HCT116 (cell line): ENCODE measurements at regions not wholly inside any gene's neighbourhood (a gene's known extent, or its start where the extent isn't known, plus 50 kb on each side); places are given as distances from the start of the nearest gene placed in this dataset.

Experiments used
- CBX3 ChIP-seq: IDR thresholded peaks from 2 replicates; pipeline ENCODE4 v1.6.1; 2012; ENCODE audit warnings: low read depth
- EZH2phosphoT487 ChIP-seq: fragments of 200-600 bp; IDR thresholded peaks from 2 replicates; pipeline ENCODE4 v1.6.1; 2018; ENCODE audit warnings: antibody characterized with exemption, borderline replicate concordance
- JUND ChIP-seq: IDR thresholded peaks from 2 replicates; pipeline ENCODE4 v1.6.1; 2012
- POLR2A ChIP-seq: IDR thresholded peaks from 2 replicates; pipeline ENCODE4 v1.7.0; 2011; ENCODE audit warnings: borderline replicate concordance; ENCODE audit not compliant: insufficient read depth, insufficient read length; ENCODE audit errors: extremely low read depth
- POLR2AphosphoS5 ChIP-seq: IDR thresholded peaks from 2 replicates; pipeline ENCODE4 v1.6.1; 2011; ENCODE audit warnings: mild to moderate bottlenecking, low read depth, low read length, moderate library complexity
- RAD21 ChIP-seq: IDR thresholded peaks from 2 replicates; pipeline ENCODE4 v1.6.1; 2012; ENCODE audit warnings: low read depth, mild to moderate bottlenecking
- SRF ChIP-seq: IDR thresholded peaks from 2 replicates; pipeline ENCODE4 v1.6.1; 2012; ENCODE audit warnings: low read depth
- TF ChIP-seq, protein P1 (sequence below): IDR thresholded peaks from 2 replicates; pipeline ENCODE4 v1.6.1; 2012
- TF ChIP-seq, protein P2 (sequence below): IDR thresholded peaks from 2 replicates; pipeline ENCODE4 v1.6.1; 2012
- TF ChIP-seq, protein P3 (sequence below), 3 experiments: fragments of 200-600 bp in 1 of 3; sonication (generic) in 1 of 3; IDR thresholded peaks in 2 of 3; conservative IDR thresholded peaks in 1 of 3; 2 replicates each; pipeline ENCODE4 v1.5.1; 2012 to 2017; ENCODE audit warnings: low read depth in 2 of 3, low read length in 2 of 3, antibody characterized with exemption in 1 of 3, borderline replicate concordance in 1 of 3, control low read depth in 1 of 3, mild to moderate bottlenecking in 1 of 3, mixed read lengths in 1 of 3, mixed run types in 1 of 3, moderate library complexity in 1 of 3; ENCODE audit not compliant: insufficient read depth in 1 of 3
- TF ChIP-seq, protein P4 (sequence below): IDR thresholded peaks from 2 replicates; pipeline ENCODE4 v1.6.1; 2012; ENCODE audit warnings: low read depth
- TF ChIP-seq, protein P5 (sequence below): IDR thresholded peaks from 2 replicates; pipeline ENCODE4 v1.6.1; 2011; ENCODE audit warnings: mild to moderate bottlenecking, low read length, moderate library complexity; ENCODE audit not compliant: insufficient replicate concordance; ENCODE audit errors: extremely low read depth

DNA sequence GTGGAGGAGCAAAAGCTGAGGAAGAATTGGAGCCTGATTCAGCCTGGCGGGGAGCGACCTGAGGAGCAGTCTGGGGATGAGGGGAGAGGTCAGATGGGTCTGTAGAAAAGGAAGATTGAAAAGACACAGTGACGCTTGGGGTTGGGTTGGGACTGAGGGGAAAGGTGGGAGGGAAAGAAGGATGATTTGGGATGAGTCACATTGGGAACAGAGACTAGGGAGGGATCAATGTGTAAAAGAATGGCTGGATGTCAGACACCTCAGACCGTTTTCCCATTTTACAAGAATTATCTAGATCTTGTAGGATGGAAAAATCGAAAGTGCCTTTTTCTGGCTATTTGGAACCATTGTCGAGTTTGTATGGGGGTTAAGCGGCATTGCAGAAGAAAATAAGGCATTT is 1076.5 kb downstream of the DNAJB9 start:
- TF ChIP-seq, protein P1, sequence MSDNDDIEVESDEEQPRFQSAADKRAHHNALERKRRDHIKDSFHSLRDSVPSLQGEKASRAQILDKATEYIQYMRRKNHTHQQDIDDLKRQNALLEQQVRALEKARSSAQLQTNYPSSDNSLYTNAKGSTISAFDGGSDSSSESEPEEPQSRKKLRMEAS = no peak
- TF ChIP-seq, protein P2, sequence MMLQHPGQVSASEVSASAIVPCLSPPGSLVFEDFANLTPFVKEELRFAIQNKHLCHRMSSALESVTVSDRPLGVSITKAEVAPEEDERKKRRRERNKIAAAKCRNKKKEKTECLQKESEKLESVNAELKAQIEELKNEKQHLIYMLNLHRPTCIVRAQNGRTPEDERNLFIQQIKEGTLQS = no peak
- TF ChIP-seq, protein P3, sequence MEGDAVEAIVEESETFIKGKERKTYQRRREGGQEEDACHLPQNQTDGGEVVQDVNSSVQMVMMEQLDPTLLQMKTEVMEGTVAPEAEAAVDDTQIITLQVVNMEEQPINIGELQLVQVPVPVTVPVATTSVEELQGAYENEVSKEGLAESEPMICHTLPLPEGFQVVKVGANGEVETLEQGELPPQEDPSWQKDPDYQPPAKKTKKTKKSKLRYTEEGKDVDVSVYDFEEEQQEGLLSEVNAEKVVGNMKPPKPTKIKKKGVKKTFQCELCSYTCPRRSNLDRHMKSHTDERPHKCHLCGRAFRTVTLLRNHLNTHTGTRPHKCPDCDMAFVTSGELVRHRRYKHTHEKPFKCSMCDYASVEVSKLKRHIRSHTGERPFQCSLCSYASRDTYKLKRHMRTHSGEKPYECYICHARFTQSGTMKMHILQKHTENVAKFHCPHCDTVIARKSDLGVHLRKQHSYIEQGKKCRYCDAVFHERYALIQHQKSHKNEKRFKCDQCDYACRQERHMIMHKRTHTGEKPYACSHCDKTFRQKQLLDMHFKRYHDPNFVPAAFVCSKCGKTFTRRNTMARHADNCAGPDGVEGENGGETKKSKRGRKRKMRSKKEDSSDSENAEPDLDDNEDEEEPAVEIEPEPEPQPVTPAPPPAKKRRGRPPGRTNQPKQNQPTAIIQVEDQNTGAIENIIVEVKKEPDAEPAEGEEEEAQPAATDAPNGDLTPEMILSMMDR (IDR thresholded peaks at IDR 0.05 in 2 of 3, conservative IDR thresholded peaks at IDR 0.05 in 1 of 3; ENCODE audit: borderline replicate concordance in 1 of 3, insufficient read depth in 1 of 3, low read depth in 2 of 3, low read length in 2 of 3) = no peak
- TF ChIP-seq RAD21 (no peak), POLR2A (no peak), JUND (no peak), CBX3 (no peak), EZH2phosphoT487 (no peak), SRF (no peak), POLR2AphosphoS5 (no peak)
- TF ChIP-seq, protein P4, sequence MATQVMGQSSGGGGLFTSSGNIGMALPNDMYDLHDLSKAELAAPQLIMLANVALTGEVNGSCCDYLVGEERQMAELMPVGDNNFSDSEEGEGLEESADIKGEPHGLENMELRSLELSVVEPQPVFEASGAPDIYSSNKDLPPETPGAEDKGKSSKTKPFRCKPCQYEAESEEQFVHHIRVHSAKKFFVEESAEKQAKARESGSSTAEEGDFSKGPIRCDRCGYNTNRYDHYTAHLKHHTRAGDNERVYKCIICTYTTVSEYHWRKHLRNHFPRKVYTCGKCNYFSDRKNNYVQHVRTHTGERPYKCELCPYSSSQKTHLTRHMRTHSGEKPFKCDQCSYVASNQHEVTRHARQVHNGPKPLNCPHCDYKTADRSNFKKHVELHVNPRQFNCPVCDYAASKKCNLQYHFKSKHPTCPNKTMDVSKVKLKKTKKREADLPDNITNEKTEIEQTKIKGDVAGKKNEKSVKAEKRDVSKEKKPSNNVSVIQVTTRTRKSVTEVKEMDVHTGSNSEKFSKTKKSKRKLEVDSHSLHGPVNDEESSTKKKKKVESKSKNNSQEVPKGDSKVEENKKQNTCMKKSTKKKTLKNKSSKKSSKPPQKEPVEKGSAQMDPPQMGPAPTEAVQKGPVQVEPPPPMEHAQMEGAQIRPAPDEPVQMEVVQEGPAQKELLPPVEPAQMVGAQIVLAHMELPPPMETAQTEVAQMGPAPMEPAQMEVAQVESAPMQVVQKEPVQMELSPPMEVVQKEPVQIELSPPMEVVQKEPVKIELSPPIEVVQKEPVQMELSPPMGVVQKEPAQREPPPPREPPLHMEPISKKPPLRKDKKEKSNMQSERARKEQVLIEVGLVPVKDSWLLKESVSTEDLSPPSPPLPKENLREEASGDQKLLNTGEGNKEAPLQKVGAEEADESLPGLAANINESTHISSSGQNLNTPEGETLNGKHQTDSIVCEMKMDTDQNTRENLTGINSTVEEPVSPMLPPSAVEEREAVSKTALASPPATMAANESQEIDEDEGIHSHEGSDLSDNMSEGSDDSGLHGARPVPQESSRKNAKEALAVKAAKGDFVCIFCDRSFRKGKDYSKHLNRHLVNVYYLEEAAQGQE = no peak
- TF ChIP-seq, protein P5, sequence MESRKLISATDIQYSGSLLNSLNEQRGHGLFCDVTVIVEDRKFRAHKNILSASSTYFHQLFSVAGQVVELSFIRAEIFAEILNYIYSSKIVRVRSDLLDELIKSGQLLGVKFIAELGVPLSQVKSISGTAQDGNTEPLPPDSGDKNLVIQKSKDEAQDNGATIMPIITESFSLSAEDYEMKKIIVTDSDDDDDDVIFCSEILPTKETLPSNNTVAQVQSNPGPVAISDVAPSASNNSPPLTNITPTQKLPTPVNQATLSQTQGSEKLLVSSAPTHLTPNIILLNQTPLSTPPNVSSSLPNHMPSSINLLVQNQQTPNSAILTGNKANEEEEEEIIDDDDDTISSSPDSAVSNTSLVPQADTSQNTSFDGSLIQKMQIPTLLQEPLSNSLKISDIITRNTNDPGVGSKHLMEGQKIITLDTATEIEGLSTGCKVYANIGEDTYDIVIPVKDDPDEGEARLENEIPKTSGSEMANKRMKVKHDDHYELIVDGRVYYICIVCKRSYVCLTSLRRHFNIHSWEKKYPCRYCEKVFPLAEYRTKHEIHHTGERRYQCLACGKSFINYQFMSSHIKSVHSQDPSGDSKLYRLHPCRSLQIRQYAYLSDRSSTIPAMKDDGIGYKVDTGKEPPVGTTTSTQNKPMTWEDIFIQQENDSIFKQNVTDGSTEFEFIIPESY = no peak
